Hepatocyte (in vitro differentiated cells): ENCODE measurements at regions not wholly inside any gene's neighbourhood (a gene's known extent, or its start where the extent isn't known, plus 50 kb on each side); places are given as distances from the start of the nearest gene placed in this dataset.

ENCODE experiments used
- DNase-seq: peaks from one replicate; pipeline ENCODE4 v3.0.0-alpha.2; 2016; ENCODE audit warnings: low spot score
- H2AFZ ChIP-seq: fragments of 200-600 bp; sonication (generic); 2 replicates; pipeline ENCODE4 v1.6.0; 2016; ENCODE audit warnings: antibody characterized with exemption, mild to moderate bottlenecking
- H3K27ac ChIP-seq: fragments of 200-600 bp; sonication (generic); 2 replicates; pipeline ENCODE4 v1.5.1; 2016; ENCODE audit warnings: mild to moderate bottlenecking
- H3K27me3 ChIP-seq: fragments of 200-600 bp; sonication (generic); 2 replicates; pipeline ENCODE4 v1.6.1; 2016
- H3K36me3 ChIP-seq: fragments of 200-600 bp; sonication (generic); replicated peaks from 2 replicates; pipeline ENCODE4 v1.5.1; 2016; ENCODE audit warnings: low read depth; ENCODE audit not compliant: insufficient read depth
- H3K4me1 ChIP-seq: fragments of 200-600 bp; sonication (generic); 2 replicates; pipeline ENCODE4 v1.5.1; 2016; ENCODE audit warnings: mild to moderate bottlenecking, moderate library complexity; ENCODE audit not compliant: insufficient read depth
- H3K4me2 ChIP-seq: fragments of 200-600 bp; sonication (generic); 2 replicates; pipeline ENCODE4 v1.6.0; 2016
- H3K4me3 ChIP-seq: fragments of 200-600 bp; sonication (generic); 2 replicates; pipeline ENCODE4 v1.5.1; 2016; ENCODE audit warnings: mild to moderate bottlenecking
- H3K79me2 ChIP-seq: fragments of 200-600 bp; sonication (generic); 2 replicates; pipeline ENCODE4 v1.6.0; 2017; ENCODE audit warnings: mild to moderate bottlenecking
- H3K9me2 ChIP-seq: fragments of 200-600 bp; sonication (generic); replicated peaks from 2 replicates; pipeline ENCODE4 v1.6.0; 2017; ENCODE audit warnings: mild to moderate bottlenecking; ENCODE audit not compliant: insufficient read depth
- H3K9me3 ChIP-seq: fragments of 200-600 bp; sonication (generic); 2 replicates; pipeline ENCODE4 v1.5.1; 2016; ENCODE audit warnings: low read depth, mild to moderate bottlenecking
- H4K20me1 ChIP-seq: fragments of 200-600 bp; sonication (generic); 2 replicates; pipeline ENCODE4 v1.6.0; 2016; ENCODE audit warnings: mild to moderate bottlenecking; ENCODE audit not compliant: insufficient read depth, poor library complexity, severe bottlenecking
- CTCF ChIP-seq: fragments of 200-600 bp; sonication (generic); IDR thresholded peaks from 2 replicates; pipeline ENCODE4 v1.5.1; 2016; ENCODE audit warnings: antibody characterized with exemption, mild to moderate bottlenecking; ENCODE audit not compliant: poor library complexity
- EZH2 ChIP-seq: fragments of 200-600 bp; sonication (generic); IDR thresholded peaks from 2 replicates; pipeline ENCODE4 v1.6.1; 2016; ENCODE audit warnings: antibody characterized with exemption, mild to moderate bottlenecking, borderline replicate concordance
- EZH2phosphoT487 ChIP-seq: fragments of 200-600 bp; sonication (generic); IDR thresholded peaks from one replicate; pipeline ENCODE4 v1.6.1; 2018; ENCODE audit warnings: antibody characterized with exemption, mild to moderate bottlenecking, low read depth, moderate library complexity; ENCODE audit not compliant: unreplicated experiment, severe bottlenecking
- WGBS: methylation state at CpG from one replicate; pipeline ENCODE4 v1.1.6; 2016; ENCODE audit warnings: low lambda C conversion rate; ENCODE audit errors: missing lambda C conversion rate; 5-methylcytosine and 5-hydroxymethylcytosine counted together

GRCh38 chr12:58368001-58368400 lies 426.6 kb downstream of the ATP23 start:
- TF ChIP-seq CTCF: no peak
- TF ChIP-seq EZH2: no peak
- TF ChIP-seq EZH2phosphoT487: no peak
- Histone ChIP-seq H3K9me2 (no peaks in the 10 kb centered on the region), H2AFZ (no peak overlapping the region), H3K79me2 (no peaks in the 10 kb centered on the region), H3K4me2 (no peak overlapping the region), H3K36me3 (no peaks in the 10 kb centered on the region), H3K4me1 (peaks cover 7% of the 10 kb centered on the region), H3K27ac (no peak overlapping the region), H4K20me1 (no peaks in the 10 kb centered on the region), H3K27me3 (no peaks in the 10 kb centered on the region), H3K9me3 (no peaks in the 10 kb centered on the region), H3K4me3 (no peak overlapping the region)
- DNase-seq: no peak

DNA sequence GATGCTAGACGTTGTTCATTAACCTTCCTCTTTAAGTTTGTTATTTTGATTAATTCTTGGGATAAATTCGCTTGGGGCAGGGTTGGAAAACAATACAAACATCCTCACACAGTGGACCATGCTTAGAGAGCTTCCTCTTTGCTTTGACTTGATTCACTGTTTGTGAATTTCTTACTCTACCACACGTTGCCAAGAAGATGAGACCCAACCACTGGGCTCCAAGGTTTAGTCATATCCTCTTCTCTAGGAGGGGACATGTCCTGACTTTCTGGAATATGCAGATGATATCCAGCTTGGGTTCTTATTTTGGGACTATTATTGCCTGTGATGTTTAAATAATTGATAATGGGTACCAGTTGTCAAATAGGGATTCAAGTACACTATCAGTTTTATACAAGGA lies 428.2 kb downstream of the ATP23 start:
- Histone ChIP-seq H3K27me3 (no peaks in the 10 kb centered on the region), H3K36me3 (no peaks in the 10 kb centered on the region), H3K79me2 (no peaks in the 10 kb centered on the region), H3K4me3 (no peak overlapping the region), H3K9me3 (no peaks in the 10 kb centered on the region), H3K27ac (no peak overlapping the region), H3K4me1 (peaks cover under 1% of the 10 kb centered on the region), H4K20me1 (no peaks in the 10 kb centered on the region), H2AFZ (no peak overlapping the region), H3K4me2 (no peak overlapping the region), H3K9me2 (no peaks in the 10 kb centered on the region)
- TF ChIP-seq CTCF: no peak
- no peak for TF ChIP-seq EZH2phosphoT487
- no peak for TF ChIP-seq EZH2
- WGBS: 91% methylated on average over 3 of the region's 3 CpGs
- DNase-seq: no peak

- H4K20me1 ChIP-seq: no peaks in the 10 kb centered on the region
- H3K27me3 ChIP-seq: no peaks in the 10 kb centered on the region
- H3K4me2 ChIP-seq: no peak overlapping the region
- no peak for DNase-seq
- H3K36me3 ChIP-seq: no peaks in the 10 kb centered on the region
- H3K9me2 ChIP-seq: no peaks in the 10 kb centered on the region
- no peak overlapping the region for H2AFZ ChIP-seq
- WGBS: 66% methylated on average over 3 of the region's 3 CpGs
- H3K27ac ChIP-seq: no peak overlapping the region
- H3K9me3 ChIP-seq: no peaks in the 10 kb centered on the region
- TF ChIP-seq CTCF (no peak), EZH2 (no peak), EZH2phosphoT487 (no peak)
- no peak overlapping the region for H3K4me3 ChIP-seq
- no peaks in the 10 kb centered on the region for H3K79me2 ChIP-seq
- H3K4me1 ChIP-seq: no peaks in the 10 kb centered on the region
These were observed 430.9 kb downstream of the ATP23 start for GRCh38 chr12:58372298-58372697.

- WGBS: 97% methylated on average over 2 of the region's 2 CpGs
- TF ChIP-seq CTCF (no peak), EZH2 (no peak), EZH2phosphoT487 (no peak)
These were observed 436.7 kb downstream of the ATP23 start for GRCh38 chr12:58378028-58378427.

More at GRCh38 chr12:58378028-58378427, 436.7 kb downstream of the ATP23 start:
- Histone ChIP-seq H3K79me2 (no peaks in the 10 kb centered on the region), H3K4me3 (no peak overlapping the region), H4K20me1 (no peaks in the 10 kb centered on the region), H3K9me2 (no peaks in the 10 kb centered on the region), H3K4me2 (no peak overlapping the region), H2AFZ (no peak overlapping the region), H3K27ac (no peak overlapping the region), H3K9me3 (no peaks in the 10 kb centered on the region), H3K36me3 (no peaks in the 10 kb centered on the region), H3K27me3 (no peaks in the 10 kb centered on the region), H3K4me1 (no peaks in the 10 kb centered on the region)
- no peak for DNase-seq
